Activated T-cell treated with anti-CD3 and anti-CD28 coated beads, Interleukin-2, amount 50 U/mL, for 72 hours (primary cell): ENCODE measurements at regions not wholly inside any gene's neighbourhood (a gene's known extent, or its start where the extent isn't known, plus 50 kb on each side); places are given as distances from the start of the nearest gene placed in this dataset.

ENCODE experiments used
- ATAC-seq, 2 donors: fragments of 150-1000 bp; cut with Tn5 transposase; replicated peaks in 1 of 2; 2 replicates each; pipeline ENCODE4 v1.10.0; 2021; ENCODE audit warnings: moderate library complexity in 2 of 2, mild to moderate bottlenecking in 1 of 2
- DNase-seq, 2 donors: peaks; one replicate each; pipeline ENCODE4 v3.0.0; 2021 to 2022; ENCODE audit warnings: mixed read lengths in 1 of 2
- H3K27ac Mint-ChIP-seq: one replicate; pipeline ENCODE4 v1.8.0; 2022; ENCODE audit warnings: mild to moderate bottlenecking, moderate library complexity, mixed read lengths
- H3K27me3 Mint-ChIP-seq: one replicate; pipeline ENCODE4 v1.8.0; 2022; ENCODE audit warnings: low read depth, mixed read lengths
- H3K36me3 Mint-ChIP-seq, 2 donors: one replicate each; pipeline ENCODE4 v1.8.0; 2022; ENCODE audit warnings: mixed read lengths in 2 of 2, mild to moderate bottlenecking in 1 of 2; ENCODE audit not compliant: insufficient read depth in 2 of 2
- H3K4me1 Mint-ChIP-seq: one replicate; pipeline ENCODE4 v1.8.0; 2022; ENCODE audit warnings: low read depth, mixed read lengths
- H3K4me3 Mint-ChIP-seq, 2 donors: one replicate each; pipeline ENCODE4 v1.8.0; 2022; ENCODE audit warnings: mild to moderate bottlenecking in 2 of 2, mixed read lengths in 2 of 2, moderate library complexity in 2 of 2
- H3K9me3 Mint-ChIP-seq, 2 donors: one replicate each; pipeline ENCODE4 v1.8.0; 2022; ENCODE audit warnings: mixed read lengths in 2 of 2

DNA sequence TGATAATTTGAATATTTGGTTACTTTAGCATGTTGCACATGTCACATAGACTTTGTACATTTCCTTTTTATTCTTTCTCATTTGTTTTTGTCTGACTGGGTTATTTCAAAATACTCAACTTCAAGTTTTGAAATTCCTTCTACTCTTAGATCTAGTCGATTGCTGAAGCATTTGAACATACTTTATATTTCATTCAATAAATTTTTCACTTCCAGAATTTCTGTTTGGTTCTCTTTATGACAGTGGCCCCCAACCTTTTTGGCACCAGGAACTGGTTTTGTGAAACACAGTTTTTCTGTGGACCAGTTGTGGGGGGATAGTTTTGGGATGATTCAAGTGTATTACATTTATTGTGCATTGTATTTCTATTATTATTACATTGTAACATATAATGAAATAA lies 119.8 kb downstream of the COX7C start:
- no peaks in the 10 kb centered on the region for H3K4me1 Mint-ChIP-seq
- H3K4me3 Mint-ChIP-seq = no peak overlapping the region
- no peaks in the 10 kb centered on the region for H3K27me3 Mint-ChIP-seq
- DNase-seq = no peak
- H3K9me3 Mint-ChIP-seq = peaks cover 5 to 8% of the 10 kb centered on the region in 2 donors
- H3K27ac Mint-ChIP-seq = no peak overlapping the region
- peaks cover 0 to 4% of the 10 kb centered on the region in 2 donors for H3K36me3 Mint-ChIP-seq
- ATAC-seq = no peak

DNA sequence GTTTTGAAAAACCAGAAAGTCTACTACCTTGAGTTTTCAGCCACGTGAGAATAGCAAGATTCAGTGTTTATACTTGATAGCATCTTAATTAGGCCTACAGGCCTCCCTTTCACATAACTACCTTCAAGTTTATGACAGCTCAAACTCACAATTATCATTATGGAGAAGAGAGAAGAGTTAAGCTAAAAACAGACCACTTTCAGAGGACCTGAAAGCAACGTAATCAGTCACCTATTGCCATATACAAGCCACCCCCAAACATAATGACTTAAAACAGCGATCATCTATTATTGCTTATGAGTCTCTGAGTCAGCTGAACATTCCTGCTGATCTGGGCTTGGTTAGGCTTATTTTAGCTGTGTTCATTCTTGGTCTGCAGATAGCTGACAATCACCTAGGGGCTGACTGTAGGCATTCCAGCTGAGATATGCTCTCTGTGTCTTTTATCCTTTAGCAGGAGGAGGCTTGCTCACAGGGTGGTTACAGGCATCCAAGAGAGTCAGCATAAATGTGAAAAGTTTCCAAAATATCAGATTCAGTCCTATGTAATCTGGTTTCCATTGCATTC lies 130.9 kb downstream of the COX7C start:
- Mint-ChIP-seq H3K4me3 (no peak overlapping the region), H3K9me3 (no peaks in the 10 kb centered on the region), H3K27me3 (no peaks in the 10 kb centered on the region), H3K36me3 (no peaks in the 10 kb centered on the region), H3K27ac (no peak overlapping the region), H3K4me1 (no peaks in the 10 kb centered on the region)
- no peak for DNase-seq
- ATAC-seq = no peak

DNA sequence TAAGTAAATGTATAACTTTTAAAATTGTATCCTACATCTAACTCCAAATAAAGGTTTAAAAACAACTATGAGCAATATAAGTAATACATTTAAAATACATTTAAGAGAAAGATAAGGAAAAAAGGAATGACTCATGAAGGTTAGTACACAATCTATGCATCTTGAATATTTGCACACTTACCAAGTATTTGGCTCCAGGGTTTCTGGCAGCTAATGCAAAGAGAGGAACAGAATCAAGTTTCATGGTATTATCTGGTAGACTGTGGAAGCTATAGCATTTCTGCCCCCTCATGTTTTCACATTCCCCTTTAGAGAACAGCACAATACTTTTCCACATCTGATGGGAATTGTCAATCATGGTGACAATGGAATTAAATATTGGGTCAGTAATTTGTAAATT lies 132.1 kb downstream of the COX7C start:
- Mint-ChIP-seq H3K36me3 (no peaks in the 10 kb centered on the region), H3K27me3 (no peaks in the 10 kb centered on the region), H3K27ac (no peak overlapping the region), H3K4me1 (no peaks in the 10 kb centered on the region), H3K9me3 (no peaks in the 10 kb centered on the region), H3K4me3 (no peak overlapping the region)
- ATAC-seq (no peak), DNase-seq (no peak)

DNA sequence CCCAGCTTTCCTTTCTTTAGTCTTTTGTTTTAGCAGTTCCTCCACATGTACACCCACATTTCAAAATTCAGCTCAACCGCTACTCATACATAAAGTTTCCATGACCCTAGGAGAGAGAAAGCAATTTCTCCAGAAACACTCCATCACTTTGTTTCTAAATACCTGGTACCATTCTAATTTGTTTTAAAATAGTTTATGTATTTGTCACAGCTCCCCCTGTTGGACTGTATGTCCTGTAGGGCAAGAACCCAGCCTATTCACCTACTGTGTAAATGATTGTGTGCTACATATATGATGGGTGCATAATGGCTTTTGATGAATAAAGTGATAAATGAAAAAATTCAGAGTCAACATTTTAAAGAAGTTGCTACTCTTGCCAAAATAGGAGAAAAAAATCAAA lies 139.1 kb downstream of the COX7C start:
- no peak for DNase-seq
- Mint-ChIP-seq H3K4me3 (no peak overlapping the region), H3K9me3 (peaks cover 1 to 5% of the 10 kb centered on the region in 2 donors), H3K27ac (no peak overlapping the region), H3K4me1 (no peaks in the 10 kb centered on the region), H3K36me3 (no peaks in the 10 kb centered on the region), H3K27me3 (no peaks in the 10 kb centered on the region)
- ATAC-seq = no peak

DNA sequence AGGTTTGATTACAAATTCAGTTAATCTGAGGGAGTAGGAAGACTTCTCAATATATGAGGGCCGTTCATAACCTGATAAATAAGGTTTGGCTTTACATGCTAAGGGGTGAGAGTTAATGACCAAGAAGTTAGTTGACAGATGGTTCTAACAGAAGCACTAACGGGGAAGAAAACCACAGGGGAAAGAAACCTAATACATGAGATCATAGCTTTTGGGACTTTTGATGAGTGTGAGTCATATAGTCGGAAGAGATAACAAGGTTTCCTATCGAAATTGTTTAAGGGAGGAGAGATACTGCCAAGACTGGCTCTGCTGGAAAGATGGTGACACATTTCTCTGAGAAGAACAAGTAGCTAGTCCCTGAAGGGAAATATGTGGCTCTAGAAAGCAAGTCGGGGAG lies 140.1 kb downstream of the COX7C start:
- H3K9me3 Mint-ChIP-seq = peaks cover 1 to 5% of the 10 kb centered on the region in 2 donors
- no peaks in the 10 kb centered on the region for H3K4me1 Mint-ChIP-seq
- H3K36me3 Mint-ChIP-seq = no peaks in the 10 kb centered on the region
- H3K27ac Mint-ChIP-seq = no peak overlapping the region
- ATAC-seq = no peak
- H3K27me3 Mint-ChIP-seq = no peaks in the 10 kb centered on the region
- DNase-seq = no peak
- H3K4me3 Mint-ChIP-seq = no peak overlapping the region

DNA sequence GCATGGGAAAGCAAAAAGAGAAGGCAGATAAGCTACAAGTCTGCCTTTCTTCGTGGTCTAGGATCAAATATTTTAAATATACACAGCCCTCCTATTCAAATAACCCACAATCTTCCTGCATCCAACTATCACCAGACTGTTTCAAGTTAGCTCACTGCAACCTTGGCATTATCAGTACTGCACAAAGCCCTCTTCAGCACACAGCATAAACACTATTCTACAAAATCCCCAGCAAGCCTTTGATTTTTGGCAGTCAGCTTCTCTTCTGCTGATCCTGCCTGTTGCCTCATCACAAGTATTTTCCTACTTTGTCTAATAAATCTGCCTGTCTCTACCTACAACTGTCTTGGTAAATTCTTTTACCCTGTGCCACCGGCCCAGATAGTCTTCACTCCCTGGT lies 142.9 kb downstream of the COX7C start:
- no peaks in the 10 kb centered on the region for H3K27me3 Mint-ChIP-seq
- peaks cover 1 to 5% of the 10 kb centered on the region in 2 donors for H3K9me3 Mint-ChIP-seq
- DNase-seq (no peak), ATAC-seq (no peak)
- H3K27ac Mint-ChIP-seq = no peak overlapping the region
- H3K36me3 Mint-ChIP-seq = no peaks in the 10 kb centered on the region
- no peaks in the 10 kb centered on the region for H3K4me1 Mint-ChIP-seq
- no peak overlapping the region for H3K4me3 Mint-ChIP-seq

DNA sequence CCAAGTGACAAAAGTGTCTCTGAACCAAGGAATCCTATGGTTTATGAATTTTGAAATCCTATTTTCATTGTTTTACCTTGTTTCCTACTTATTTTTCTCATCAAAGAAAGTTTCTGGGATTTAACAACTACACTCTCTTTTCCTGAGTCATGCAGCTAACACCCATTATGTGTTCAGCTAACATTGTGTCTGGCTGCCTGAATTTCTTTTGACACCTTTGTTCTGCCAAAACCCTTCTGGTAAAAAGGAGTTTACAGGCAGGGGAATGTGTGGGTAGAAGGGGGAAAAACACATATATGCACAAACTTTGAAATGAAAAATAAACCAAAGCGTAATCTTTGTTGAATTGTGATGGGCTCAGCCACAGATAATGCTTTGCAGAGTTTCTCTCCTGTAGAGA lies 146.2 kb downstream of the COX7C start:
- Mint-ChIP-seq H3K36me3 (no peaks in the 10 kb centered on the region), H3K27ac (no peak overlapping the region), H3K4me1 (no peaks in the 10 kb centered on the region), H3K9me3 (peaks cover 0 to under 1% of the 10 kb centered on the region in 2 donors), H3K27me3 (no peaks in the 10 kb centered on the region), H3K4me3 (no peak overlapping the region)
- no peak for ATAC-seq
- DNase-seq = no peak

DNA sequence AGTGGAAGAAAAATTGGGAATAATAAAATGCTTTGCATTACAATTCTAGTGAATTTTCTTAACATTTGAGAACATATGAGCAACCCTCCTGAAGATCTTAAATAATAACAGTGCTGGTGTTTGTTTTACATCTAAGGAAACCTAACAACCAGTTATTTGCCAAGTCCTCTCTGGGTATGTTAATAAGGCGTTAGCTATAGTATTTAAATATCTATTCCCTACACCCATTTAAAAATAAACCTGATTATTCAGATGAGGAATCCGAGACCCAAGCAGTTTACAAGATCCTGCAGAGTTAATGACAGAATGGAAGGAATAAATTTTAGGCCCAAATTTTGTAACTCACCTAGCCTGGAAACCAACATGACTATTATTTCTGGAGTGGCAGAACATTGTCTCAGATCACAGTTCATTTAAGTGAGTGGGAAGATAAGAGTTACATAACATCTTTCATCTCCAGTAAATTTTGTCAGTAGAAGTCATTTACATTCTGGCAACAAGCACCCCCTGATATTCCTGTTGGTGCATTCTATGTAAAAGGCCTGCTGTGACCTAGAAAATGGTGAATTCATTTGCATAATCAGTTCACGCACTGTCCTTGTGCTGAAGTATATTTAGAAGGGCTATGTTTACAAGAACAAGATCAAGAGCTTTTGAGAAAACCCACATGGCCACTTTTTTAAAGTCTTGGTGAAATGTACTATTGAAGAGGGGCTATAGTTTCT lies 148.2 kb downstream of the COX7C start:
- no peak for ATAC-seq
- no peaks in the 10 kb centered on the region for H3K27me3 Mint-ChIP-seq
- no peak overlapping the region for H3K4me3 Mint-ChIP-seq
- H3K27ac Mint-ChIP-seq = no peak overlapping the region
- H3K4me1 Mint-ChIP-seq = no peaks in the 10 kb centered on the region
- H3K36me3 Mint-ChIP-seq = no peaks in the 10 kb centered on the region
- DNase-seq = no peak
- peaks cover 3 to 4% of the 10 kb centered on the region in 2 donors for H3K9me3 Mint-ChIP-seq

DNA sequence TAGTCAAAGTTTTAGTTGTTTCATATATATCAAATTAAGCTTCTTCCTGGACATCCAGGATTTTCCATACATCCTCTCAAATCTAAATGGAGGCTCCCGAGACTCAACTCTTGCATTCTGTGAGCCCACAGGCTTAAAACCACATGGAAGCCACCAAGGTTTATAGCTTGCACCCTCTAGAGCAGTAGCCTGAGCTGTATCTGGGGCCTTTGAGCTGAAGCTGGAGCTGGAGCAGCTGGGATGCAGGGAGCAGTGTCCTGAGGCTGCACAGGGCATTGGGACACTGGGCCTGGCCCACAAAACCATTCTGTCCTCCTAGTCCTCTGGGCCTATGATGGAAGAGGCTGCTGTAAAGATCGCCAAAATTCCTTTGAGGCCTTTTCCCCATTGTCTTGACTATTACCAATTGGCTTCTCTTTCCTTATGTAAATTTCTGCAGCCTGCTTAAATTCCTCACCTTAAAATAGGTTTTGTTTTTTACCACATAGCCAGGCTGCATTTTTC lies 151.0 kb downstream of the COX7C start:
- DNase-seq (no peak), ATAC-seq (no peak)
- no peaks in the 10 kb centered on the region for H3K27me3 Mint-ChIP-seq
- H3K36me3 Mint-ChIP-seq = no peaks in the 10 kb centered on the region
- no peaks in the 10 kb centered on the region for H3K4me1 Mint-ChIP-seq
- H3K4me3 Mint-ChIP-seq = no peak overlapping the region
- peaks cover 3 to 9% of the 10 kb centered on the region in 2 donors for H3K9me3 Mint-ChIP-seq
- no peak overlapping the region for H3K27ac Mint-ChIP-seq

DNA sequence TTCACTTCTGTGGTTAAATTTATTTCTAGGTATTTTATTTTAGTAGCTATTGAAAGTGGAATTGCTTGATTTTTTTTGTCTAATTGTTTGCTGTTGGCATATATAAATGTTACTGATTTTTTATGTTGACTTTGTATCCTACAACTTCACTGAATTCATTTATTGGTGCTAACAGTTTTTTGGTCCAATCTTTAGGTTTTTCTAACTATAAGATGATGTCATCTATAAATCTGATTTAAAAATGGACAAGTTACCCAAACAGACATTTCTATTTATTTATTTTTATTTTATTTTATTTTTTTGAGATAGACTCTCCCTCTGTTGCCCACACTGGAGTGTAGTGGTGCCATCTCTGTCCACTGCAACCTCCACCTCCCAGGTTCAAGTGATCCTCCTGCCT lies 162.3 kb downstream of the COX7C start:
- H3K9me3 Mint-ChIP-seq = peaks cover 0 to 5% of the 10 kb centered on the region in 2 donors

DNA sequence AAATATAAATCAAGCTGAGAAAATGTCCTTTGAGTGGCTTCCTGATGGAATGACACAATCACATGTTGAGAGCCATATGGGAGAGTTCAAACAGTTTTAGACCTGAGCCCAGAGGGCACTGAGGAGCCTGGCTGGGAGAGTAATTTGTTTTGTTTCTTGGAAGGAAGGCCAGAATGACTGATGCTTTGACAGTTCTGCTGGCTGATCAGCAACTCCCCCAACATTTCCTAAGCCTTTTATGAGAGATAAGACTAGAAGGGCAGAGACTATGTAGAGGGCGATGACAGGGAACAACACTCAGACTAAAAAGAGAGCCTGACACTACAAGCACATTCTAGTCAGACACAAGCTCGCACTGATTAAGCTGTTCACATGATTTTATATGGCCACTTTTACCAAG lies 169.2 kb downstream of the COX7C start:
- Mint-ChIP-seq H3K27me3 (no peaks in the 10 kb centered on the region), H3K4me1 (no peaks in the 10 kb centered on the region), H3K27ac (no peak overlapping the region), H3K9me3 (no peaks in the 10 kb centered on the region), H3K36me3 (no peaks in the 10 kb centered on the region), H3K4me3 (no peak overlapping the region)
- ATAC-seq = no peak
- DNase-seq = no peak

More for the DNA sequence above, 162.3 kb downstream of the COX7C start:
- no peak overlapping the region for H3K4me3 Mint-ChIP-seq
- ATAC-seq = no peak
- H3K36me3 Mint-ChIP-seq = no peaks in the 10 kb centered on the region
- no peak overlapping the region for H3K27ac Mint-ChIP-seq
- H3K27me3 Mint-ChIP-seq = no peaks in the 10 kb centered on the region
- no peaks in the 10 kb centered on the region for H3K4me1 Mint-ChIP-seq
- DNase-seq = no peak

DNA sequence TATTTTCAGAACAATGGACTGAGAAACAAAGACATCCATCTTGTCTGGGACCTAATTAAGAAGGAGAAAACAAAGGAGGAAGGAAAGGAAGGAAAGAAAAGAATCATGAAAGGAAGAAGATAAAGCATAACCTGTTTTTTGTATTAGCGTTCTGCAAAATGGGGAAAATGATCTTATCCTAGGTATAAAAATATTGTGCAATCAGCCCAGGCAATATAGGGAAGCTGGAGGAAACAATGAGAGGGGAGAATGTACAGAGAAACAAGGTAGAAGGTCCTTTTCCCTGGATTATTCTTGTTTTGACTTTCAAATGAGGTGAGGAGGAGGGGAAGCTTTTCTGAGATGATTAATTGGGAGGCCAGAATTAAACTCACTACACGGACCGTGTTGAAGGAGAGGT lies 177.9 kb downstream of the COX7C start:
- H3K27me3 Mint-ChIP-seq = peaks cover 6% of the 10 kb centered on the region
- H3K4me1 Mint-ChIP-seq = no peaks in the 10 kb centered on the region
- no peaks in the 10 kb centered on the region for H3K9me3 Mint-ChIP-seq
- no peaks in the 10 kb centered on the region for H3K36me3 Mint-ChIP-seq
- no peak for DNase-seq
- ATAC-seq = no peak
- no peak overlapping the region for H3K4me3 Mint-ChIP-seq
- H3K27ac Mint-ChIP-seq = no peak overlapping the region

DNA sequence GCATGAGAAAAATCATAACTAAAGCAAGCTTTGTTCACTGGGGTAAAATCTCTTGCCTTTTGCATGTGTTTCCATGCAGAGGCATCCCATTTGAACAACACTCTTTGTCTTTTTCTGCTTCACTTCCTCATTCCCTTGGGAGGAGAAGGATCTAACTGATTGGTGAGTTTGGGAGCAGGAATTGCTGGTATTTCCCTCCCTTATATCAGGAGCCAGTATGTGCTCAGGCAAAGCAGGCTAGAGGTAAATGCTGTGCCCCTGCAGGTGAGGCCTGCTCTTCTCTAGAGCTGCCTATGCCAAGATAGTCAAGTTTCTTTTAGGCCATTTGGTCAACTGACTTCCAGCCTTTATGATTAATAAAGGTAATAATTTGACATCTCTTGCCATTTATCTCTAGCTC lies 179.9 kb downstream of the COX7C start:
- Mint-ChIP-seq H3K4me1 (no peaks in the 10 kb centered on the region), H3K27ac (no peak overlapping the region), H3K9me3 (no peaks in the 10 kb centered on the region), H3K4me3 (no peak overlapping the region), H3K36me3 (no peaks in the 10 kb centered on the region), H3K27me3 (peaks cover 6% of the 10 kb centered on the region)
- DNase-seq (no peak), ATAC-seq (no peak)

DNA sequence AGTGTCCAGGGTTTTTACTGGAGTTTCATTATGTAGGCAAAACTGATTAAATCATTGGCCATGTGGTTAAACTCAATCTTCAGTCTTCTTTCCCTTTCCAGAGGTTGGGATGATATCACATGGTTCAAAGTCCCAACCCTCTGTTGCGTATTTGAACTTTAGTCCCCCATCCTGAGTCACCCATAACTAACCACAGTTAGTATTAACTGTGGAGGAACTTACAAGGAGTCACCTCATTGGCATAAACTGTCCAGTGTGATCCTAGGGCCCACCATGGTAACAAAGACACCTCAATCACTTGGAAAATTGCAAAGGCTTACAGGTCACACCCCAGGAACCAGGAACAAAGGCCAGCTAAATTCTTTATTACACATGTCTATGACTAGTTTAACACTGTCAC lies 188.5 kb downstream of the COX7C start:
- DNase-seq = no peak
- Mint-ChIP-seq H3K27ac (no peak overlapping the region), H3K9me3 (no peaks in the 10 kb centered on the region), H3K36me3 (peaks cover 0 to 3% of the 10 kb centered on the region in 2 donors), H3K4me1 (no peaks in the 10 kb centered on the region), H3K27me3 (no peaks in the 10 kb centered on the region), H3K4me3 (no peak overlapping the region)
- ATAC-seq = no peak
